Mammary epithelial cell (primary cell): ENCODE measurements at regions not wholly inside any gene's neighbourhood (a gene's known extent, or its start where the extent isn't known, plus 50 kb on each side); places are given as distances from the start of the nearest gene placed in this dataset.

Experiments
- CTCF ChIP-seq, 2 donors: IDR thresholded peaks in 1 of 2; conservative IDR thresholded peaks in 1 of 2; 2 replicates each; pipeline ENCODE4 v1.5.1; 2011 to 2012; ENCODE audit warnings: inconsistent platforms in 2 of 2, low read length in 2 of 2, mild to moderate bottlenecking in 2 of 2, control low read depth in 1 of 2, low read depth in 1 of 2; ENCODE audit not compliant: insufficient read depth in 1 of 2; ENCODE audit errors: extremely low read depth in 1 of 2
- EZH2 ChIP-seq: IDR thresholded peaks from 2 replicates; pipeline ENCODE4 v1.6.1; 2012; ENCODE audit warnings: low read length, inconsistent platforms, borderline replicate concordance

- TF ChIP-seq CTCF (conservative IDR thresholded peaks at IDR 0.05 in 1 of 2, IDR thresholded peaks at IDR 0.05 in 1 of 2; ENCODE audit: extremely low read depth in 1 of 2, insufficient read depth in 1 of 2, low read depth in 1 of 2, low read length in 2 of 2), result no peak
- TF ChIP-seq EZH2, result no peak
Measured at GRCh38 chr14:71613168-71613567, 319.1 kb upstream of the RGS6 start.
